Central memory CD8-positive, alpha-beta T cell (primary cell): ENCODE measurements at regions not wholly inside any gene's neighbourhood (a gene's known extent, or its start where the extent isn't known, plus 50 kb on each side); places are given as distances from the start of the nearest gene placed in this dataset.
"Not testable (repeated sequence)": the region's sequence is repeated elsewhere in the genome, so short reads cannot be mapped to it uniquely, and the experiment has no call there.

ENCODE experiments used
- ATAC-seq: fragments of 150-1000 bp; cut with Tn5 transposase; replicated peaks from 2 replicates; pipeline ENCODE4 v1.10.0; 2022; ENCODE audit warnings: mild to moderate bottlenecking, moderate FRiP score, moderate number of reproducible peaks; ENCODE audit not compliant: poor library complexity, severe bottlenecking; ENCODE audit errors: extremely low read depth
- DNase-seq, 2 donors: peaks; one replicate each; pipeline ENCODE4 v3.0.0; 2021; ENCODE audit warnings: low spot score in 2 of 2
- H3K27ac Mint-ChIP-seq: one replicate; pipeline ENCODE4 v1.8.0; 2022; ENCODE audit warnings: low read depth, mild to moderate bottlenecking, moderate library complexity, mixed read lengths
- H3K27me3 Mint-ChIP-seq: one replicate; pipeline ENCODE4 v1.8.0; 2022; ENCODE audit warnings: mixed read lengths
- H3K36me3 Mint-ChIP-seq: one replicate; pipeline ENCODE4 v1.8.0; 2022; ENCODE audit warnings: mild to moderate bottlenecking, moderate library complexity, mixed read lengths; ENCODE audit not compliant: insufficient read depth
- H3K4me1 Mint-ChIP-seq: one replicate; pipeline ENCODE4 v1.8.0; 2022; ENCODE audit warnings: mixed read lengths
- H3K4me3 Mint-ChIP-seq: one replicate; pipeline ENCODE4 v1.8.0; 2022; ENCODE audit warnings: mild to moderate bottlenecking, moderate library complexity, mixed read lengths
- H3K9me3 Mint-ChIP-seq: one replicate; pipeline ENCODE4 v1.8.0; 2022; ENCODE audit warnings: mixed read lengths

GRCh38 chr6:2351807-2352431 lies 106.5 kb upstream of the GMDS start:
- Mint-ChIP-seq H3K27ac (no peak overlapping the region), H3K4me3 (no peak overlapping the region), H3K36me3 (no peaks in the 10 kb centered on the region), H3K9me3 (no peaks in the 10 kb centered on the region), H3K27me3 (no peaks in the 10 kb centered on the region), H3K4me1 (no peaks in the 10 kb centered on the region)
- DNase-seq (no peak), ATAC-seq (no peak)

- ATAC-seq (no peak), DNase-seq (no peak)
- H3K4me3 Mint-ChIP-seq: no peak overlapping the region
- no peaks in the 10 kb centered on the region for H3K9me3 Mint-ChIP-seq
- no peak overlapping the region for H3K27ac Mint-ChIP-seq
- no peaks in the 10 kb centered on the region for H3K4me1 Mint-ChIP-seq
- H3K36me3 Mint-ChIP-seq: peaks cover 2% of the 10 kb centered on the region
- no peaks in the 10 kb centered on the region for H3K27me3 Mint-ChIP-seq
Observed at GRCh38 chr6:2351090-2351489, 105.7 kb upstream of the GMDS start.

- H3K4me3 Mint-ChIP-seq: no peak overlapping the region
- H3K27me3 Mint-ChIP-seq: no peaks in the 10 kb centered on the region
- DNase-seq: no peak
- H3K36me3 Mint-ChIP-seq: peaks cover 4% of the 10 kb centered on the region
- H3K4me1 Mint-ChIP-seq: no peaks in the 10 kb centered on the region
- no peak for ATAC-seq
- H3K27ac Mint-ChIP-seq: no peak overlapping the region
- peaks cover 10% of the 10 kb centered on the region for H3K9me3 Mint-ChIP-seq
Observed at GRCh38 chr6:2346078-2346477, 100.7 kb upstream of the GMDS start.

- ATAC-seq (no peak), DNase-seq (no peak)
- Mint-ChIP-seq H3K27me3 (no peaks in the 10 kb centered on the region), H3K4me1 (no peaks in the 10 kb centered on the region), H3K27ac (no peak overlapping the region), H3K9me3 (peaks cover 16% of the 10 kb centered on the region), H3K4me3 (no peak overlapping the region), H3K36me3 (peaks cover 4% of the 10 kb centered on the region)
Observed at GRCh38 chr6:2344319-2344905, 99.0 kb upstream of the GMDS start.

- DNase-seq (no peak), ATAC-seq (no peak)
- no peak overlapping the region for H3K4me3 Mint-ChIP-seq
- no peaks in the 10 kb centered on the region for H3K27me3 Mint-ChIP-seq
- H3K36me3 Mint-ChIP-seq: peaks cover 1% of the 10 kb centered on the region
- H3K27ac Mint-ChIP-seq: no peak overlapping the region
- H3K4me1 Mint-ChIP-seq: no peaks in the 10 kb centered on the region
- peaks cover 44% of the 10 kb centered on the region for H3K9me3 Mint-ChIP-seq
Observed at GRCh38 chr6:2327591-2327990, 82.2 kb upstream of the GMDS start.

- H3K27ac Mint-ChIP-seq: no peak overlapping the region
- ATAC-seq (no peak), DNase-seq (no peak)
- no peaks in the 10 kb centered on the region for H3K27me3 Mint-ChIP-seq
- H3K4me1 Mint-ChIP-seq: no peaks in the 10 kb centered on the region
- peaks cover 39% of the 10 kb centered on the region for H3K9me3 Mint-ChIP-seq
- no peaks in the 10 kb centered on the region for H3K36me3 Mint-ChIP-seq
- no peak overlapping the region for H3K4me3 Mint-ChIP-seq
Observed at GRCh38 chr6:2324166-2324953, 79.0 kb upstream of the GMDS start.

GRCh38 chr6:2317498-2317897 lies 72.1 kb upstream of the GMDS start:
- not testable (repeated sequence) for H3K27me3 Mint-ChIP-seq, DNase-seq, ATAC-seq, H3K36me3 Mint-ChIP-seq, H3K4me3 Mint-ChIP-seq, H3K27ac Mint-ChIP-seq, H3K9me3 Mint-ChIP-seq, H3K4me1 Mint-ChIP-seq

GRCh38 chr6:2314641-2315040 lies 69.2 kb upstream of the GMDS start:
- Mint-ChIP-seq H3K27me3 (no peaks in the 10 kb centered on the region), H3K27ac (no peak overlapping the region), H3K4me3 (no peak overlapping the region), H3K9me3 (peaks cover 8% of the 10 kb centered on the region), H3K36me3 (peaks cover 2% of the 10 kb centered on the region), H3K4me1 (no peaks in the 10 kb centered on the region)
- ATAC-seq (no peak), DNase-seq (no peak)

GRCh38 chr6:2310042-2310441 lies 64.6 kb upstream of the GMDS start:
- Mint-ChIP-seq H3K9me3 (no peaks in the 10 kb centered on the region), H3K27ac (no peak overlapping the region), H3K4me3 (no peak overlapping the region), H3K4me1 (no peaks in the 10 kb centered on the region), H3K36me3 (no peaks in the 10 kb centered on the region), H3K27me3 (no peaks in the 10 kb centered on the region)
- ATAC-seq (no peak), DNase-seq (no peak)

- Mint-ChIP-seq H3K9me3 (no peaks in the 10 kb centered on the region), H3K4me3 (no peak overlapping the region), H3K4me1 (no peaks in the 10 kb centered on the region), H3K27ac (no peak overlapping the region), H3K36me3 (no peaks in the 10 kb centered on the region), H3K27me3 (no peaks in the 10 kb centered on the region)
- no peak for ATAC-seq
- DNase-seq: no peak
Observed at GRCh38 chr6:2309122-2309521, 63.7 kb upstream of the GMDS start.

- H3K4me3 Mint-ChIP-seq: no peak overlapping the region
- no peaks in the 10 kb centered on the region for H3K4me1 Mint-ChIP-seq
- no peaks in the 10 kb centered on the region for H3K36me3 Mint-ChIP-seq
- H3K27ac Mint-ChIP-seq: no peak overlapping the region
- no peaks in the 10 kb centered on the region for H3K27me3 Mint-ChIP-seq
- ATAC-seq: no peak
- no peak for DNase-seq
- H3K9me3 Mint-ChIP-seq: no peaks in the 10 kb centered on the region
Observed at GRCh38 chr6:2307799-2308198, 62.4 kb upstream of the GMDS start.

GRCh38 chr6:2305951-2306350 lies 60.5 kb upstream of the GMDS start:
- Mint-ChIP-seq H3K9me3 (peaks cover 13% of the 10 kb centered on the region), H3K27me3 (no peaks in the 10 kb centered on the region), H3K4me3 (no peak overlapping the region), H3K27ac (no peak overlapping the region), H3K36me3 (no peaks in the 10 kb centered on the region), H3K4me1 (no peaks in the 10 kb centered on the region)
- DNase-seq (no peak), ATAC-seq (no peak)

- not testable (repeated sequence) for ATAC-seq, H3K36me3 Mint-ChIP-seq, H3K4me1 Mint-ChIP-seq, DNase-seq, H3K27me3 Mint-ChIP-seq, H3K4me3 Mint-ChIP-seq, H3K27ac Mint-ChIP-seq
- H3K9me3 Mint-ChIP-seq: peaks cover 25% of the 10 kb centered on the region
Observed at GRCh38 chr6:2302482-2302881, 57.1 kb upstream of the GMDS start.
